ENCODE measurements at regions not wholly inside any gene's neighbourhood (a gene's known extent, or its start where the extent isn't known, plus 50 kb on each side); places are given as distances from the start of the nearest gene placed in this dataset.

DNA sequence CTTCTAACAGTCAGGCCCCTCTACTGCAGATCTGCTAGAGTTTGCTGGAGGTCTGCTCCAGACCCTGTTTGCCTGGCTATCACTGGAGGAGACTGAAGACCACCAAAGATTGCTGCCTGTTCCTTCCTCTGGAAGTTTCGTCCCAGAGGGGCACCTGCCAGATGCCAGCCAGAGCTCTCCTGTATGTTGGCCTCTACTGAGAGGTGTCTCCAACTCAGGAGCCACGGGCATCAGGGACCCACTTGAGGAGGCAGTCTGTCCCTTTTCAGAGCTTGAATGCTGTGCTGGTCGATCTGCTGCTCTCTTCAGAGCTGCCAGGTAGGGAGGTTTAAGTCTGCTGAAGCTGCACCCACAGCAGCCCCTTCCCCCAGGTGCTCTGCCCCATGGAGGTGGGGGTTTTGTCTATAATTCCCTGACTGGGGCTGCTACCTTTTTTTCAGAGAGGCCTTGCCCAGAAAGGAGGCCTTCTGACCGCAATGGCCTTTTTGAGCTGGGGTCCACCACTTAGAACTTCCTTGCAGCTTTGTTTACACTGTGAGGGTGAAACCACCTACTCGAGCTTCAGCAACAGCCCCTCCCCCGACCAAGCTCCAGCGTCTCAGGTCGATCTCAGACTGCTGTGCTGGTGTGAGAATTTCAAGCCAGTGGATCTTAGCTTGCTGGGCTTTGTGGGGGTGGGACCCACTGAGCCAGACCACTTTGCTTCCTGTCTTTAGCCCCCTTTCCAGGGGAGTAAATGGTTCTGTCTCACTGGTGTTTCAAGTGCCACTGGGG, 566.0 kb downstream of the NR4A2 start:
- Histone ChIP-seq H3K4me1 (ENCODE audit: insufficient read depth, low read length) (no peaks in the 10 kb centered on the region), H3K18ac (ENCODE audit: insufficient read length, low read depth, low read length) (peak overlapping the region; percentile 11), H3K79me2 (ENCODE audit: insufficient read depth, low read length) (no peaks in the 10 kb centered on the region), H2BK5ac (ENCODE audit: insufficient read length, low read length) (no peak overlapping the region), H3K23ac (ENCODE audit: insufficient read length, low read depth, low read length) (no peak overlapping the region), H2BK20ac (ENCODE audit: low read depth, low read length, poor library complexity, severe bottlenecking) (no peak overlapping the region), H3K79me1 (ENCODE audit: insufficient read depth, low read depth, low read length, poor library complexity, severe bottlenecking) (no peaks in the 10 kb centered on the region), H2BK15ac (ENCODE audit: low read depth, low read length) (no peak overlapping the region), H4K20me1 (ENCODE audit: control insufficient read depth, insufficient read depth, insufficient read length) (no peaks in the 10 kb centered on the region), H3K56ac (ENCODE audit: insufficient read length, low read depth, low read length) (no peak overlapping the region), H2BK12ac (ENCODE audit: insufficient read length, low read depth, low read length) (no peak overlapping the region), H3K27me3 (ENCODE audit: insufficient read depth, low read length) (no peaks in the 10 kb centered on the region), H3K27ac (ENCODE audit: insufficient read length, low read depth, low read length) (no peak overlapping the region), H4K5ac (ENCODE audit: insufficient read length, low read depth, low read length) (no peak overlapping the region), H4K8ac (replicated peaks; ENCODE audit: insufficient read length, low read depth, low read length) (no peak overlapping the region), H3K9me3 (ENCODE audit: control insufficient read depth, low read depth, low read length) (no peaks in the 10 kb centered on the region), H3K14ac (ENCODE audit: insufficient read depth, low read length) (no peak overlapping the region), H4K91ac (ENCODE audit: insufficient read length, low read depth, low read length) (no peak overlapping the region), H2AFZ (ENCODE audit: low read length) (no peak overlapping the region), H2BK120ac (ENCODE audit: low read depth, low read length, poor library complexity, severe bottlenecking) (no peak overlapping the region), H2AK5ac (ENCODE audit: insufficient read length, low read length) (no peak overlapping the region), H3T11ph (ENCODE audit: low read length) (no peak overlapping the region), H3K4ac (ENCODE audit: low read depth, low read length) (no peak overlapping the region), H3K4me2 (ENCODE audit: insufficient read depth, insufficient read length, low read length) (no peak overlapping the region), H3K9ac (ENCODE audit: extremely low read depth, insufficient read length, low read length) (no peak overlapping the region), H3K23me2 (ENCODE audit: insufficient read length, low read depth, low read length, poor library complexity, severe bottlenecking) (no peaks in the 10 kb centered on the region)
- Mint-ChIP-seq H3K4me1 (peaks cover 0 to 3% of the 10 kb centered on the region in 2 experiments; a peak in 1 of 4 replicates), H3K9me3 (peaks cover 3 to 11% of the 10 kb centered on the region in 2 experiments; a peak in 4 of 5 replicates), H3K4me3 (no peak overlapping the region), H3K27ac (no peak overlapping the region), H3K36me3 (ENCODE audit: insufficient read depth in 1 of 3, low read depth in 3 of 3) (peaks cover 3 to 21% (median 12%) of the 10 kb centered on the region in 3 experiments; a peak in 6 of 7 replicates), H3K27me3 (ENCODE audit: low read depth) (no peaks in the 10 kb centered on the region)
- peak; percentile 29 for DNase-seq
- TF ChIP-seq, protein P1, sequence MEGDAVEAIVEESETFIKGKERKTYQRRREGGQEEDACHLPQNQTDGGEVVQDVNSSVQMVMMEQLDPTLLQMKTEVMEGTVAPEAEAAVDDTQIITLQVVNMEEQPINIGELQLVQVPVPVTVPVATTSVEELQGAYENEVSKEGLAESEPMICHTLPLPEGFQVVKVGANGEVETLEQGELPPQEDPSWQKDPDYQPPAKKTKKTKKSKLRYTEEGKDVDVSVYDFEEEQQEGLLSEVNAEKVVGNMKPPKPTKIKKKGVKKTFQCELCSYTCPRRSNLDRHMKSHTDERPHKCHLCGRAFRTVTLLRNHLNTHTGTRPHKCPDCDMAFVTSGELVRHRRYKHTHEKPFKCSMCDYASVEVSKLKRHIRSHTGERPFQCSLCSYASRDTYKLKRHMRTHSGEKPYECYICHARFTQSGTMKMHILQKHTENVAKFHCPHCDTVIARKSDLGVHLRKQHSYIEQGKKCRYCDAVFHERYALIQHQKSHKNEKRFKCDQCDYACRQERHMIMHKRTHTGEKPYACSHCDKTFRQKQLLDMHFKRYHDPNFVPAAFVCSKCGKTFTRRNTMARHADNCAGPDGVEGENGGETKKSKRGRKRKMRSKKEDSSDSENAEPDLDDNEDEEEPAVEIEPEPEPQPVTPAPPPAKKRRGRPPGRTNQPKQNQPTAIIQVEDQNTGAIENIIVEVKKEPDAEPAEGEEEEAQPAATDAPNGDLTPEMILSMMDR (conservative IDR thresholded peaks at IDR 0.05): no peak
- no CpG with 5 or more reads among the region's 8 CpGs for WGBS (ENCODE audit: extremely low coverage, insufficient read length, low lambda C conversion rate)

Data from H9 (cell line).